ENCODE measurements at regions not wholly inside any gene's neighbourhood (a gene's known extent, or its start where the extent isn't known, plus 50 kb on each side); places are given as distances from the start of the nearest gene placed in this dataset.
"Not testable (repeated sequence)": the region's sequence is repeated elsewhere in the genome, so short reads cannot be mapped to it uniquely, and the experiment has no call there.

DNA sequence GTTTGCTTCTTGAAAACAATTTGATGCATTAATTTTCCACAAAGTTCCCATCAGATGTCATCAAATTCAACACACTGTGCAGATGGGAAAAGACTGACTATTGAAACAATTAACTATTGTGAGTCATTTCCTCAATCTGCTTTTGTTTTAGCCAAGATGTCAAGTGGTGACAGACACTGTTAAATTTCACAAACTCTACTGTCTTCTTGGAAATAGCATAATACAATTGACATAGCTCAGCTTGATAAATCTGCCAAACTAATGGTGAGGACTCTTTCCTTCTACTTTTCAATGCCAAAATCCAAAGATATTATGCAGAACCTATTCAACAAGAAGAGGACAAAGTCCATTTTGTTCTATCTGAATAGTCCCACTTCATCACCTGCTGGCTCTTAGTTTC, 242.3 kb downstream of the CAAP1 start:
- no peaks in the 10 kb centered on the region for H3K27me3 ChIP-seq (ENCODE audit: control insufficient read depth in 1 of 2, insufficient read depth in 2 of 2, low read length in 2 of 2)
- no peaks in the 10 kb centered on the region for H3K9me3 ChIP-seq (ENCODE audit: control insufficient read depth in 1 of 2, low read length in 2 of 2)
- H3K9ac ChIP-seq (ENCODE audit: low read depth in 1 of 2, low read length in 2 of 2) = no peak overlapping the region
- H3K4me1 ChIP-seq (ENCODE audit: control insufficient read depth in 1 of 2, insufficient read depth in 2 of 2, low read length in 2 of 2) = no peaks in the 10 kb centered on the region
- H3K27ac ChIP-seq (ENCODE audit: low read depth, low read length) = no peak overlapping the region
- no peak overlapping the region for H3K4me3 ChIP-seq (ENCODE audit: low read depth in 1 of 2, low read length in 2 of 2)
- H3K36me3 ChIP-seq (ENCODE audit: control insufficient read depth in 1 of 2, insufficient read depth in 2 of 2, low read length in 2 of 2) = no peaks in the 10 kb centered on the region

DNA sequence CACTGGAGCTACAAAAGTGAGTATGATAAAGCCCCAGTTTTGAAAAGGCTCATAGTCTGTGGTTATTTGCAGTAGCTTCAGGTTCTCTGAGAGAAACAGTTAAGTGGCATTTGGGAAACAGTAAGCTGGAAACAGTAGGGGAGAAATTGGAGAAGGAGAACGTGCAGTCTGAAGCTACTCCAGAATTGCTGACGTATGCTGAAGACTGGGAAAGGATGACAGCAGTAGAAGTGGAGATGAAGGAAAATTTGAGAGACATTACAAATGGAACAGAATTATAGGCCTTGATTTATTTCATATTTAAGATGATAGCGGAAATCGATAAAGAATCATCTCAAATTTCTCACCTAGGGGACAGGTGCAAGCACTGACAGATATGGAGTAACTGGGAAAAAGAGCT, 248.8 kb downstream of the CAAP1 start:
- Histone ChIP-seq H3K4me1 (ENCODE audit: control insufficient read depth in 1 of 2, insufficient read depth in 2 of 2, low read length in 2 of 2) (no peaks in the 10 kb centered on the region), H3K27ac (ENCODE audit: low read depth, low read length) (no peak overlapping the region), H3K9me3 (ENCODE audit: control insufficient read depth in 1 of 2, low read length in 2 of 2) (no peaks in the 10 kb centered on the region), H3K9ac (ENCODE audit: low read depth in 1 of 2, low read length in 2 of 2) (no peak overlapping the region), H3K36me3 (ENCODE audit: control insufficient read depth in 1 of 2, insufficient read depth in 2 of 2, low read length in 2 of 2) (no peaks in the 10 kb centered on the region), H3K4me3 (ENCODE audit: low read depth in 1 of 2, low read length in 2 of 2) (no peak overlapping the region), H3K27me3 (ENCODE audit: control insufficient read depth in 1 of 2, insufficient read depth in 2 of 2, low read length in 2 of 2) (no peaks in the 10 kb centered on the region)

GRCh38 chr9:26639761-26640160, 252.8 kb downstream of the CAAP1 start:
- Histone ChIP-seq H3K9me3 (ENCODE audit: control insufficient read depth in 1 of 2, low read length in 2 of 2) (no peaks in the 10 kb centered on the region), H3K36me3 (ENCODE audit: control insufficient read depth in 1 of 2, insufficient read depth in 2 of 2, low read length in 2 of 2) (no peaks in the 10 kb centered on the region), H3K4me1 (ENCODE audit: control insufficient read depth in 1 of 2, insufficient read depth in 2 of 2, low read length in 2 of 2) (no peaks in the 10 kb centered on the region), H3K27me3 (ENCODE audit: control insufficient read depth in 1 of 2, insufficient read depth in 2 of 2, low read length in 2 of 2) (no peaks in the 10 kb centered on the region), H3K4me3 (ENCODE audit: low read depth in 1 of 2, low read length in 2 of 2) (no peak overlapping the region), H3K9ac (ENCODE audit: low read depth in 1 of 2, low read length in 2 of 2) (no peak overlapping the region), H3K27ac (ENCODE audit: low read depth, low read length) (no peak overlapping the region)

GRCh38 chr9:26637101-26637500, 255.5 kb downstream of the CAAP1 start:
- H3K4me1 ChIP-seq (ENCODE audit: control insufficient read depth in 1 of 2, insufficient read depth in 2 of 2, low read length in 2 of 2) = no peaks in the 10 kb centered on the region
- H3K27ac ChIP-seq (ENCODE audit: low read depth, low read length) = no peak overlapping the region
- no peaks in the 10 kb centered on the region for H3K36me3 ChIP-seq (ENCODE audit: control insufficient read depth in 1 of 2, insufficient read depth in 2 of 2, low read length in 2 of 2)
- H3K9ac ChIP-seq (ENCODE audit: low read depth in 1 of 2, low read length in 2 of 2) = no peak overlapping the region
- no peaks in the 10 kb centered on the region for H3K27me3 ChIP-seq (ENCODE audit: control insufficient read depth in 1 of 2, insufficient read depth in 2 of 2, low read length in 2 of 2)
- no peaks in the 10 kb centered on the region for H3K9me3 ChIP-seq (ENCODE audit: control insufficient read depth in 1 of 2, low read length in 2 of 2)
- H3K4me3 ChIP-seq (ENCODE audit: low read depth in 1 of 2, low read length in 2 of 2) = no peak overlapping the region

DNA sequence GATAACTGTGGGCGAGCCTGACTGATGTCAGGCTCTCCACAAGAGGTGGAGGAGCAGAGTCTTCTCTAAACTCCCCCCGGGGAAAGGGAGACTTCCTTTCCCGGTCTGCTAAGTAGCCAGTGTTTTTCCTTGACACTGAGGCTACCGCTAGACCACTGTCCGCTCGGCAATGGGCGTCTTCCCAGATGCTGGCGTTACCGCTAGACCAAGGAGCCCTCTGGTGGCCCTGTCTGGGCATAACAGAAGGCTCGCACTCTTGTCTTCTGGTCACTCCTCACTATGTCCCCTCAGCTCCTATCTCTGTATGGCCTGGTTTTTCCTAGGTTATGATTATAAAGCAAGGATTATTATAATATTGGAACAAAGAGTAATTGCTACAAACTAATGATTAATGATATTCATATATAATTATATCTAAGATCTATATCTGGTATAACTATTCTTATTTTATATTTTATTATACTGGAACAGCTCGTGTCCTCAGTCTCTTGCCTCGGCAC, 278.7 kb downstream of the CAAP1 start:
- H3K27ac ChIP-seq (ENCODE audit: low read depth, low read length); H3K4me1 ChIP-seq (ENCODE audit: control insufficient read depth in 1 of 2, insufficient read depth in 2 of 2, low read length in 2 of 2); H3K27me3 ChIP-seq (ENCODE audit: control insufficient read depth in 1 of 2, insufficient read depth in 2 of 2, low read length in 2 of 2); H3K4me3 ChIP-seq (ENCODE audit: low read depth in 1 of 2, low read length in 2 of 2); H3K36me3 ChIP-seq (ENCODE audit: control insufficient read depth in 1 of 2, insufficient read depth in 2 of 2, low read length in 2 of 2); H3K9me3 ChIP-seq (ENCODE audit: control insufficient read depth in 1 of 2, low read length in 2 of 2); H3K9ac ChIP-seq (ENCODE audit: low read depth in 1 of 2, low read length in 2 of 2): not testable (repeated sequence)

GRCh38 chr9:26612211-26612610, 280.4 kb downstream of the CAAP1 start:
- Histone ChIP-seq H3K36me3 (ENCODE audit: control insufficient read depth in 1 of 2, insufficient read depth in 2 of 2, low read length in 2 of 2) (no peaks in the 10 kb centered on the region), H3K9me3 (ENCODE audit: control insufficient read depth in 1 of 2, low read length in 2 of 2) (no peaks in the 10 kb centered on the region), H3K4me3 (ENCODE audit: low read depth in 1 of 2, low read length in 2 of 2) (no peak overlapping the region), H3K27ac (ENCODE audit: low read depth, low read length) (no peak overlapping the region), H3K27me3 (ENCODE audit: control insufficient read depth in 1 of 2, insufficient read depth in 2 of 2, low read length in 2 of 2) (no peaks in the 10 kb centered on the region), H3K4me1 (ENCODE audit: control insufficient read depth in 1 of 2, insufficient read depth in 2 of 2, low read length in 2 of 2) (no peaks in the 10 kb centered on the region), H3K9ac (ENCODE audit: low read depth in 1 of 2, low read length in 2 of 2) (no peak overlapping the region)

- no peak overlapping the region for H3K27ac ChIP-seq (ENCODE audit: low read depth, low read length)
- no peak overlapping the region for H3K4me3 ChIP-seq (ENCODE audit: low read depth in 1 of 2, low read length in 2 of 2)
- no peaks in the 10 kb centered on the region for H3K9me3 ChIP-seq (ENCODE audit: control insufficient read depth in 1 of 2, low read length in 2 of 2)
- H3K9ac ChIP-seq (ENCODE audit: low read depth in 1 of 2, low read length in 2 of 2) = no peak overlapping the region
- no peaks in the 10 kb centered on the region for H3K36me3 ChIP-seq (ENCODE audit: control insufficient read depth in 1 of 2, insufficient read depth in 2 of 2, low read length in 2 of 2)
- H3K27me3 ChIP-seq (ENCODE audit: control insufficient read depth in 1 of 2, insufficient read depth in 2 of 2, low read length in 2 of 2) = no peaks in the 10 kb centered on the region
- H3K4me1 ChIP-seq (ENCODE audit: control insufficient read depth in 1 of 2, insufficient read depth in 2 of 2, low read length in 2 of 2) = no peaks in the 10 kb centered on the region
Measured at GRCh38 chr9:26606756-26607155, 285.8 kb downstream of the CAAP1 start.

DNA sequence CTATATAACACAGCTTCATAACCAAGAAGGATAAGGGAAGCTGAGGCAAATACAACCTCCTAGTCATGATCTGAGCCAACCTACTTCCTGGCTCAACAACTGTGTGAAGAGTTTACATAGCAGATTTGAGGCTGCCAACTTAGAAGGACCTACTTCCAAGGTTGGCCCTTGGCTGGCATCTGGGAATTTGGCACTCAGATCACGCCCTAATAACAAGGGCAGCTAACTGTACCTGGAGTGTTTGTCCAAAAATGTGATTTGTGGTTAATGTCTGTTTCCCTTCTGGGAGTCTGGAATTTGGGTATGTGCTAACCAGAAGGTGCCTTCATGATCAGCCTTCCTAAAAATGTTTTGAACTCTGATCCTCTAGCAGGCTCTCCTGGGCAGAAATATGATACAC, 287.2 kb downstream of the CAAP1 start:
- Histone ChIP-seq H3K9me3 (ENCODE audit: control insufficient read depth in 1 of 2, low read length in 2 of 2) (no peaks in the 10 kb centered on the region), H3K27ac (ENCODE audit: low read depth, low read length) (no peak overlapping the region), H3K9ac (ENCODE audit: low read depth in 1 of 2, low read length in 2 of 2) (no peak overlapping the region), H3K36me3 (ENCODE audit: control insufficient read depth in 1 of 2, insufficient read depth in 2 of 2, low read length in 2 of 2) (no peaks in the 10 kb centered on the region), H3K4me3 (ENCODE audit: low read depth in 1 of 2, low read length in 2 of 2) (no peak overlapping the region), H3K4me1 (ENCODE audit: control insufficient read depth in 1 of 2, insufficient read depth in 2 of 2, low read length in 2 of 2) (no peaks in the 10 kb centered on the region), H3K27me3 (ENCODE audit: control insufficient read depth in 1 of 2, insufficient read depth in 2 of 2, low read length in 2 of 2) (no peaks in the 10 kb centered on the region)

- Histone ChIP-seq H3K9me3 (ENCODE audit: control insufficient read depth in 1 of 2, low read length in 2 of 2) (no peaks in the 10 kb centered on the region), H3K4me3 (ENCODE audit: low read depth in 1 of 2, low read length in 2 of 2) (no peak overlapping the region), H3K36me3 (ENCODE audit: control insufficient read depth in 1 of 2, insufficient read depth in 2 of 2, low read length in 2 of 2) (no peaks in the 10 kb centered on the region), H3K27ac (ENCODE audit: low read depth, low read length) (no peak overlapping the region), H3K27me3 (ENCODE audit: control insufficient read depth in 1 of 2, insufficient read depth in 2 of 2, low read length in 2 of 2) (no peaks in the 10 kb centered on the region), H3K4me1 (ENCODE audit: control insufficient read depth in 1 of 2, insufficient read depth in 2 of 2, low read length in 2 of 2) (no peaks in the 10 kb centered on the region), H3K9ac (ENCODE audit: low read depth in 1 of 2, low read length in 2 of 2) (no peak overlapping the region)
Measured at GRCh38 chr9:26604076-26604662, 288.4 kb downstream of the CAAP1 start.

GRCh38 chr9:26603617-26604016, 289.0 kb downstream of the CAAP1 start:
- Histone ChIP-seq H3K4me3 (ENCODE audit: low read depth in 1 of 2, low read length in 2 of 2) (no peak overlapping the region), H3K27me3 (ENCODE audit: control insufficient read depth in 1 of 2, insufficient read depth in 2 of 2, low read length in 2 of 2) (no peaks in the 10 kb centered on the region), H3K9me3 (ENCODE audit: control insufficient read depth in 1 of 2, low read length in 2 of 2) (no peaks in the 10 kb centered on the region), H3K4me1 (ENCODE audit: control insufficient read depth in 1 of 2, insufficient read depth in 2 of 2, low read length in 2 of 2) (no peaks in the 10 kb centered on the region), H3K9ac (ENCODE audit: low read depth in 1 of 2, low read length in 2 of 2) (no peak overlapping the region), H3K27ac (ENCODE audit: low read depth, low read length) (no peak overlapping the region), H3K36me3 (ENCODE audit: control insufficient read depth in 1 of 2, insufficient read depth in 2 of 2, low read length in 2 of 2) (no peaks in the 10 kb centered on the region)

Measured in duodenal mucosa (tissue), 2 donors.